SK-N-SH treated with all-trans-retinoic acid at 6 μM for 48 hours (cell line): ENCODE measurements at regions not wholly inside any gene's neighbourhood (a gene's known extent, or its start where the extent isn't known, plus 50 kb on each side); places are given as distances from the start of the nearest gene placed in this dataset.

Experiments used
- GLIS3 ChIP-seq: fragments of 250-450 bp; sonication (Bioruptor Pico); IDR thresholded peaks from 2 replicates; pipeline ENCODE4 v1.5.0; 2020; ENCODE audit warnings: mild to moderate bottlenecking, moderate library complexity
- ISL1 ChIP-seq: fragments of 250-450 bp; sonication (Bioruptor Pico); IDR thresholded peaks from 2 replicates; pipeline ENCODE4 v2.1.2; 2022; ENCODE audit warnings: mild to moderate bottlenecking, moderate library complexity
- PPARA ChIP-seq: fragments of 250-450 bp; sonication (Bioruptor Pico); IDR thresholded peaks from 2 replicates; pipeline ENCODE4 v1.5.0; 2020; ENCODE audit warnings: mild to moderate bottlenecking, borderline replicate concordance
- RARB ChIP-seq: fragments of 250-450 bp; sonication (Bioruptor Pico); IDR thresholded peaks from 2 replicates; pipeline ENCODE4 v1.8.0; 2021; ENCODE audit warnings: mild to moderate bottlenecking, moderate library complexity
- SNAI2 ChIP-seq: fragments of 250-450 bp; sonication (Bioruptor Pico); IDR thresholded peaks from 2 replicates; pipeline ENCODE4 v1.5.0; 2020; ENCODE audit warnings: mild to moderate bottlenecking, moderate library complexity
- ZC3H10 ChIP-seq: fragments of 250-450 bp; sonication (Bioruptor Pico); IDR thresholded peaks from 2 replicates; pipeline ENCODE4 v1.5.1; 2021; ENCODE audit warnings: mild to moderate bottlenecking, moderate library complexity
- ZFP3 ChIP-seq: fragments of 250-450 bp; sonication (Bioruptor Pico); IDR thresholded peaks from 2 replicates; pipeline ENCODE4 v1.5.0; 2020; ENCODE audit warnings: mild to moderate bottlenecking, moderate library complexity
- ZNF565 ChIP-seq: fragments of 450-650 bp; formaldehyde crosslinking; conservative IDR thresholded peaks from 2 replicates; pipeline ENCODE4 v1.5.0; 2020; ENCODE audit warnings: low read depth, mild to moderate bottlenecking, moderate library complexity

DNA sequence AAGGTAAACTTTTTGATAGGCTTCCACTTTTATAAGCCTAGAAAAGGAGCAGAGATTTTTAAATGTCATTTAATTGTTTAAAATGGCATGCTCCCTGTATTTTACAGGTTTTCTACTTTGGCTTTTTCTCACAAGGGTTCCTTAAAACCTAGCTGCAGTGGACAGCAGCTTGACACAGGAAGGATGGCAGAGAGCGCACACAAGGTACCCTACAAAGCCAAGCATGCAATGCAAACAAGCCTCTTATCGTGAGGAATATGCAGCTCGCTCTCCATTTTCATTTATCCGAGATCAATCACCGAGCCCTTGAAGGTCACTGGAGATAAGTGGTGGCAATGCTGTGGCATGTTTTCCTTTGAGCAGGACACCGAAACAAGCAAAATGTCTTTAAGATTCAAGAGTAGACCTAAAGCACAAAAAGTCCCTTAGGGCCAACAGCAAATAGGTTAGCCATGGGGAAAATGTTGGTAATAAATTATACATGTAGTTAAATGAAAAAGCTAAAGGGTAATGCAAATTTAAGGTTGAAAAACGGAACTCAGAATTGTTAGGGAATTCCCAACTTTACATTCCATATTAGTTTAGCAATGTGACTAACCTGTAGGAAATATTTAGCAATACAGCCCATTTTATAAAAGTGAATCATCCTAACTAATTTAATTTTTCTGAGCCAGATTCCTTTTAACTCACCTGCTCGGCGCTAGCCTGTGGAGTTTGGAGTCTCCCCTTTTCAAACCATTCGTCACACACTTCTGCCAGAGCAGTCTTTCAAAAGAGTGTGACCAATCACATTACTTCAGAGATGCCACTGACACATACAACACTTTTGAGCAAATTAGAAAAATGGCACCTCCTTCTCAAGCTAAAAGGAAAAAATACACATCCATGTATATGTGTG is 337.9 kb upstream of the PKDCC start:
- TF ChIP-seq ZNF565 (CRISPR knock-in tag): no peak
- TF ChIP-seq ISL1: peak; percentile 42; the same call in 1 of the 2 replicates
- no peak for TF ChIP-seq ZC3H10 (CRISPR knock-in tag)
- no peak for TF ChIP-seq ZFP3 (CRISPR knock-in tag)
- TF ChIP-seq SNAI2: no peak
- TF ChIP-seq PPARA: no peak
- no peak for TF ChIP-seq GLIS3
- no peak for TF ChIP-seq RARB (CRISPR knock-in tag)
